IMR-90 (cell line): ENCODE measurements at regions not wholly inside any gene's neighbourhood (a gene's known extent, or its start where the extent isn't known, plus 50 kb on each side); places are given as distances from the start of the nearest gene placed in this dataset.

ENCODE experiments used
- ATAC-seq: fragments of 200-7000 bp; cut with Tn5 transposase; 2 replicates; pipeline ENCODE4 v1.9.1; 2020; ENCODE audit warnings: low read depth, mild to moderate bottlenecking, moderate library complexity
- BruUV-seq: library from RNA; stranded (reverse); fragments of 400-500 nt; replicated peaks from 2 replicates; lab custom pipeline; 2021; lab: Mats Ljungman, UMichigan
- CTCF ChIA-PET: fragments of 300-600 bp; formaldehyde crosslinking; extraction: SDS; loops from one replicate; lab custom pipeline; 2021; ENCODE audit warnings: antibody characterized with exemption; lab: Yijun Ruan, JAX
- POLR2A ChIA-PET: fragments of 300-600 bp; sonication (Branson Sonifier 250); formaldehyde crosslinking; loops from one replicate; lab custom pipeline; 2022; ENCODE audit warnings: antibody characterized with exemption; ENCODE audit not compliant: unreplicated experiment; lab: Charles Lee
- DNase-seq: peaks from one replicate; pipeline ENCODE4 v3.0.0; 2013
- H2AFZ ChIP-seq: replicated peaks from 2 replicates; pipeline ENCODE3; 2013; ENCODE audit warnings: low read length, mild to moderate bottlenecking; ENCODE audit not compliant: poor library complexity
- H2AK5ac ChIP-seq: 2 replicates; pipeline ENCODE4 v1.6.1; 2013; ENCODE audit warnings: low read depth, low read length, inconsistent platforms
- H2AK9ac ChIP-seq: replicated peaks from 2 replicates; pipeline ENCODE3; 2013; ENCODE audit warnings: mild to moderate bottlenecking, low read depth, low read length, moderate library complexity; ENCODE audit not compliant: poor library complexity
- H2BK120ac ChIP-seq: 2 replicates; pipeline ENCODE4 v1.6.1; 2013; ENCODE audit warnings: low read depth, low read length, inconsistent platforms
- H2BK15ac ChIP-seq: 3 replicates; pipeline ENCODE4 v1.6.1; 2013; ENCODE audit warnings: low read depth, low read length, inconsistent platforms
- H2BK20ac ChIP-seq: 2 replicates; pipeline ENCODE4 v1.6.1; 2013; ENCODE audit warnings: low read depth, mild to moderate bottlenecking, inconsistent platforms, low read length, moderate library complexity
- H2BK5ac ChIP-seq: 2 replicates; pipeline ENCODE4 v1.6.1; 2013; ENCODE audit warnings: mild to moderate bottlenecking, low read depth, low read length, inconsistent platforms; ENCODE audit not compliant: poor library complexity, severe bottlenecking
- H3K14ac ChIP-seq: replicated peaks from 2 replicates; pipeline ENCODE4 v1.6.1; 2013; ENCODE audit warnings: low read depth, low read length, inconsistent platforms
- H3K18ac ChIP-seq: 2 replicates; pipeline ENCODE4 v1.6.1; 2013; ENCODE audit warnings: low read depth, low read length, control low read depth
- H3K23ac ChIP-seq: 2 replicates; pipeline ENCODE4 v1.6.1; 2013; ENCODE audit warnings: low read depth, low read length, inconsistent platforms
- H3K27ac ChIP-seq: 2 replicates; pipeline ENCODE4 v1.5.1; 2013; ENCODE audit warnings: mild to moderate bottlenecking, control low read depth, low read length; ENCODE audit not compliant: insufficient read depth
- H3K27me3 ChIP-seq: 2 replicates; pipeline ENCODE4 v1.6.1; 2013; ENCODE audit warnings: low read length; ENCODE audit not compliant: control insufficient read depth, insufficient read depth
- H3K36me3 ChIP-seq: 2 replicates; pipeline ENCODE4 v1.6.1; 2013; ENCODE audit warnings: low read length, mixed read lengths; ENCODE audit not compliant: control insufficient read depth, insufficient read depth
- H3K4ac ChIP-seq: 2 replicates; pipeline ENCODE4 v1.6.1; 2013; ENCODE audit warnings: low read depth, low read length, inconsistent platforms
- H3K4me1 ChIP-seq: 2 replicates; pipeline ENCODE4 v1.6.1; 2013; ENCODE audit warnings: low read length, mixed read lengths; ENCODE audit not compliant: control insufficient read depth, insufficient read depth
- H3K4me2 ChIP-seq: 2 replicates; pipeline ENCODE4 v1.6.1; 2013; ENCODE audit warnings: low read depth, mild to moderate bottlenecking, control low read depth, low read length, moderate library complexity
- H3K4me3 ChIP-seq: 2 replicates; pipeline ENCODE4 v1.5.1; 2013; ENCODE audit warnings: low read depth, mild to moderate bottlenecking, control low read depth, low read length, moderate library complexity; ENCODE audit not compliant: insufficient read depth
- H3K56ac ChIP-seq: 2 replicates; pipeline ENCODE4 v1.6.1; 2013; ENCODE audit warnings: low read length, inconsistent platforms; ENCODE audit not compliant: insufficient read depth; ENCODE audit errors: extremely low read depth
- H3K79me1 ChIP-seq, 2 experiments: 2 replicates each; pipeline ENCODE4 v1.6.1; 2013; ENCODE audit warnings: low read length in 2 of 2, inconsistent platforms in 1 of 2, low read depth in 1 of 2
- H3K9ac ChIP-seq: 2 replicates; pipeline ENCODE4 v1.6.1; 2013; ENCODE audit warnings: low read depth, low read length, control low read depth
- H3K9me1 ChIP-seq: 2 replicates; pipeline ENCODE4 v1.6.1; 2013; ENCODE audit warnings: low read length, inconsistent platforms; ENCODE audit not compliant: insufficient read depth
- H3K9me3 ChIP-seq: 2 replicates; pipeline ENCODE4 v1.6.1; 2013; ENCODE audit warnings: low read length; ENCODE audit not compliant: control insufficient read depth, insufficient read depth
- H4K20me1 ChIP-seq: 2 replicates; pipeline ENCODE4 v1.6.1; 2013; ENCODE audit warnings: low read length, inconsistent platforms; ENCODE audit not compliant: insufficient read depth
- H4K5ac ChIP-seq: 2 replicates; pipeline ENCODE4 v1.6.1; 2013; ENCODE audit warnings: mild to moderate bottlenecking, low read depth, low read length, control low read depth
- H4K8ac ChIP-seq, 2 experiments: 2 replicates each; pipeline ENCODE4 v1.6.1; 2013; ENCODE audit warnings: low read depth in 2 of 2, low read length in 2 of 2, control low read depth in 1 of 2, inconsistent platforms in 1 of 2
- H4K91ac ChIP-seq: 2 replicates; pipeline ENCODE4 v1.6.1; 2013; ENCODE audit warnings: low read depth, low read length, inconsistent platforms; ENCODE audit not compliant: insufficient read depth
- BHLHE40 ChIP-seq: fragments of 150-350 bp; IDR thresholded peaks from 2 replicates; pipeline ENCODE4 v1.6.1; 2016; ENCODE audit warnings: mild to moderate bottlenecking, low read depth, low read length
- CEBPB ChIP-seq: IDR thresholded peaks from 2 replicates; pipeline ENCODE4 v1.6.1; 2012; ENCODE audit warnings: low read depth, low read length, improper control_type of control experiment
- CHD1 ChIP-seq: IDR thresholded peaks from 2 replicates; pipeline ENCODE4 v1.6.1; 2012; ENCODE audit warnings: low read depth, low read length, improper control_type of control experiment
- CTCF ChIP-seq: conservative IDR thresholded peaks from 2 replicates; pipeline ENCODE4 v1.5.1; 2012; ENCODE audit warnings: mild to moderate bottlenecking, low read depth, low read length, improper control_type of control experiment
- ELK1 ChIP-seq: fragments of 150-350 bp; IDR thresholded peaks from 2 replicates; pipeline ENCODE4 v1.6.1; 2016; ENCODE audit warnings: low read depth, mild to moderate bottlenecking, low read length, moderate library complexity, borderline replicate concordance
- FOS ChIP-seq: fragments of 150-350 bp; IDR thresholded peaks from 2 replicates; pipeline ENCODE4 v1.6.1; 2016; ENCODE audit warnings: low read depth, low read length
- MAFK ChIP-seq: IDR thresholded peaks from 2 replicates; pipeline ENCODE4 v1.6.1; 2012; ENCODE audit warnings: low read depth, low read length, improper control_type of control experiment
- MAZ ChIP-seq: IDR thresholded peaks from 2 replicates; pipeline ENCODE4 v1.6.1; 2012; ENCODE audit warnings: low read depth, mild to moderate bottlenecking, low read length, improper control_type of control experiment, moderate library complexity, borderline replicate concordance
- MXI1 ChIP-seq: IDR thresholded peaks from 2 replicates; pipeline ENCODE4 v1.6.1; 2012; ENCODE audit warnings: low read depth, mild to moderate bottlenecking, low read length, moderate library complexity, borderline replicate concordance
- NFE2L2 ChIP-seq: fragments of 150-350 bp; IDR thresholded peaks from 2 replicates; pipeline ENCODE4 v1.6.1; 2016; ENCODE audit warnings: low read depth, mild to moderate bottlenecking, low read length
- POLR2A ChIP-seq: IDR thresholded peaks from 2 replicates; pipeline ENCODE4 v1.6.1; 2012; ENCODE audit warnings: mild to moderate bottlenecking, low read depth, low read length
- RAD21 ChIP-seq: IDR thresholded peaks from 2 replicates; pipeline ENCODE4 v1.6.1; 2012; ENCODE audit warnings: low read length, improper control_type of control experiment
- RCOR1 ChIP-seq: IDR thresholded peaks from 2 replicates; pipeline ENCODE4 v1.6.1; 2012; ENCODE audit warnings: mild to moderate bottlenecking, low read length, improper control_type of control experiment; ENCODE audit not compliant: insufficient replicate concordance
- RFX5 ChIP-seq: IDR thresholded peaks from 2 replicates; pipeline ENCODE4 v1.8.0; 2012; ENCODE audit warnings: low read depth, mild to moderate bottlenecking, low read length, moderate library complexity
- SMC3 ChIP-seq: fragments of 150-350 bp; IDR thresholded peaks from 2 replicates; pipeline ENCODE4 v1.6.1; 2016; ENCODE audit warnings: low read depth, mild to moderate bottlenecking, antibody characterized with exemption, low read length, moderate library complexity
- USF2 ChIP-seq: fragments of 150-350 bp; IDR thresholded peaks from 2 replicates; pipeline ENCODE4 v1.6.1; 2017; ENCODE audit warnings: mild to moderate bottlenecking, antibody characterized with exemption, low read length, low read depth
- WGBS, 2 experiments: methylation state at CpG; one replicate each; pipeline versions ENCODE4 v1.1.5 to v1.1.7; 2013; ENCODE audit warnings: missing lambda C conversion rate in 2 of 2; ENCODE audit not compliant: insufficient read length in 1 of 2; ENCODE audit errors: extremely low coverage in 2 of 2; 5-methylcytosine and 5-hydroxymethylcytosine counted together
- dilution Hi-C: fragments of 300-500 bp; cut with HindIII; formaldehyde crosslinking; loops from one replicate; pipeline ENCODE4 v1.14.3; 2018; ENCODE audit warnings: low sequenced_read_pairs; ENCODE audit not compliant: unreplicated experiment
- in situ Hi-C: fragments of 300-500 bp; cut with MboI; formaldehyde crosslinking; loops from 3 replicates; pipeline ENCODE4 v1.14.3; 2019; ENCODE audit warnings: low sequenced_read_pairs, inconsistent platforms, mixed read lengths
- intact Hi-C: fragments of 100-400 bp; cut with micrococcal nuclease; formaldehyde crosslinking; loops from 2 replicates; pipeline ENCODE4 v1.10.0; 2022

GRCh38 chr2:13019781-13020180, 303.0 kb downstream of the TRIB2 start:
- Histone ChIP-seq H3K18ac (no peak overlapping the region), H3K4me2 (no peak overlapping the region), H3K14ac (no peak overlapping the region), H4K8ac (no peak overlapping the region), H2BK5ac (no peak overlapping the region), H3K4me1 (no peaks in the 10 kb centered on the region), H2AK5ac (no peak overlapping the region), H3K4ac (no peak overlapping the region), H3K9me3 (no peaks in the 10 kb centered on the region), H3K23ac (no peak overlapping the region), H3K9me1 (no peaks in the 10 kb centered on the region), H4K20me1 (no peaks in the 10 kb centered on the region), H2AK9ac (no peak overlapping the region), H2AFZ (no peak overlapping the region), H2BK20ac (no peak overlapping the region), H4K91ac (no peak overlapping the region), H3K9ac (no peak overlapping the region), H3K79me1 (no peaks in the 10 kb centered on the region), H2BK15ac (no peak overlapping the region), H2BK120ac (no peak overlapping the region), H3K56ac (no peak overlapping the region), H3K27ac (no peak overlapping the region), H3K4me3 (no peak overlapping the region), H3K36me3 (no peaks in the 10 kb centered on the region), H4K5ac (no peak overlapping the region), H3K27me3 (peaks cover 9% of the 10 kb centered on the region)
- no peak for ATAC-seq
- ChIA-PET CTCF (no interaction called here), POLR2A (interaction anchor here (0.6 kb wide), 1 partner anchor 561 kb away, joined by 4 read pairs; no protein-coding TSS in a partner anchor)
- intact Hi-C loops = no loop called here
- in situ Hi-C loops = no loop called here
- dilution Hi-C loops = no loop called here
- no peak for TF ChIP-seq BHLHE40
- TF ChIP-seq CHD1 = no peak
- no peak for TF ChIP-seq RAD21
- TF ChIP-seq RCOR1 = no peak
- TF ChIP-seq RFX5 = no peak
- no peak for TF ChIP-seq USF2
- TF ChIP-seq ELK1 = no peak
- no peak for TF ChIP-seq SMC3
- TF ChIP-seq POLR2A = no peak
- TF ChIP-seq NFE2L2 = no peak
- no peak for TF ChIP-seq CEBPB
- TF ChIP-seq CTCF = no peak
- no peak for TF ChIP-seq MAFK
- TF ChIP-seq FOS = no peak
- TF ChIP-seq MAZ = no peak
- no peak for TF ChIP-seq MXI1
- no TSS peak for BruUV-seq
- no peak for DNase-seq
- WGBS, 2 experiments = no CpG with 5 or more reads among the region's 3 CpGs
